ENCODE measurements at regions not wholly inside any gene's neighbourhood (a gene's known extent, or its start where the extent isn't known, plus 50 kb on each side); places are given as distances from the start of the nearest gene placed in this dataset.

DNA sequence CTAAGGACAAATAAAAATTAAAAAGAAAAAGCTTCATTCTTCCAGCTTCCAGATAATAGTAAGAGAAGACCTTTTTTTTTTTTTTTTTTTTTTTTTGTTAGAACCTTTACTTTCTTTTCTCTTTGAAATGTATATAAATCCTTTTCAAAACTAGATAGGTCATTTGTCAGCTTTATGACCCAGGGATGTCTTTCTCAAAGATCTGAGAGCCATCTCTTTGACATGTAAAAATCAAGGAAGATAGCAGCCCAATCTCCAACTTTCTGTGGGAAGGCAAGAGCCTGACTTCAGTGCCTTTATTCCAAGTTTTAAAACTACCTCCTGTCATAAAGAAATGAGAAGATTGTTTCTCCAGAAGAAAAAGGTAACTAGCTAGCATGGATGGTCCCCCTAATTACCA, 203.3 kb upstream of the LRFN5 start:
- Histone ChIP-seq H3K36me3 (ENCODE audit: control insufficient read depth, insufficient read depth, low read length) (no peaks in the 10 kb centered on the region), H3K27ac (ENCODE audit: low read length) (no peak overlapping the region), H3K4me3 (ENCODE audit: low read length) (no peak overlapping the region), H3K27me3 (ENCODE audit: control insufficient read depth, insufficient read depth, low read length) (no peaks in the 10 kb centered on the region), H3K9me3 (ENCODE audit: control insufficient read depth, insufficient read depth, low read length) (no peaks in the 10 kb centered on the region), H3K4me1 (ENCODE audit: control insufficient read depth, insufficient read depth, low read length) (no peaks in the 10 kb centered on the region)
- ATAC-seq (no peak), DNase-seq (no peak)
- TF ChIP-seq, protein P1, sequence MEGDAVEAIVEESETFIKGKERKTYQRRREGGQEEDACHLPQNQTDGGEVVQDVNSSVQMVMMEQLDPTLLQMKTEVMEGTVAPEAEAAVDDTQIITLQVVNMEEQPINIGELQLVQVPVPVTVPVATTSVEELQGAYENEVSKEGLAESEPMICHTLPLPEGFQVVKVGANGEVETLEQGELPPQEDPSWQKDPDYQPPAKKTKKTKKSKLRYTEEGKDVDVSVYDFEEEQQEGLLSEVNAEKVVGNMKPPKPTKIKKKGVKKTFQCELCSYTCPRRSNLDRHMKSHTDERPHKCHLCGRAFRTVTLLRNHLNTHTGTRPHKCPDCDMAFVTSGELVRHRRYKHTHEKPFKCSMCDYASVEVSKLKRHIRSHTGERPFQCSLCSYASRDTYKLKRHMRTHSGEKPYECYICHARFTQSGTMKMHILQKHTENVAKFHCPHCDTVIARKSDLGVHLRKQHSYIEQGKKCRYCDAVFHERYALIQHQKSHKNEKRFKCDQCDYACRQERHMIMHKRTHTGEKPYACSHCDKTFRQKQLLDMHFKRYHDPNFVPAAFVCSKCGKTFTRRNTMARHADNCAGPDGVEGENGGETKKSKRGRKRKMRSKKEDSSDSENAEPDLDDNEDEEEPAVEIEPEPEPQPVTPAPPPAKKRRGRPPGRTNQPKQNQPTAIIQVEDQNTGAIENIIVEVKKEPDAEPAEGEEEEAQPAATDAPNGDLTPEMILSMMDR (IDR thresholded peaks at IDR 0.05) = no peak
- Mint-ChIP-seq H3K36me3 (no peaks in the 10 kb centered on the region), H3K9me3 (peaks cover 5 to 14% of the 10 kb centered on the region in 2 donors), H3K27ac (no peak overlapping the region), H3K27me3 (ENCODE audit: low read depth in 2 of 2) (no peaks in the 10 kb centered on the region), H3K4me3 (no peak overlapping the region), H3K4me1 (no peaks in the 10 kb centered on the region)
- intact Hi-C loops (cut with micrococcal nuclease) = no loop called here

DNA sequence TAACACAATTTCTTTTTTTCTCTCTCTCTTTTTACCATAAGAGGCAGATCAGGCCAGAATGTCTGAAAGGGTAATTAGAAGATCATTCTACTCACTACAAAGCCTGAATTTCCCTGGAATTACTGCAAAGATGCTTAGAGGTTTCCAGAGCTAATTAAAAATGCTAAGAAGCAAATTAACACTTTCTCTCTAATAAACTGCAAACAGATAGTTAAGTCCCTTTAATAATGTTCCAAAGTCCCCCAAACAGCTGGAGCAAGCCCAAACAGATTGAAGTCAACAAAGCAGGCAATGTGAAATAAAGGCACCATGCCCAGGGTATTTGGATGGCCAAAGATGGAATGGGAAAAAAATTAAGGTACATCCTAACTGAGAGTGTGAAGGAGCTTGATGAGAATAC, 208.8 kb upstream of the LRFN5 start:
- no peak overlapping the region for H3K27ac ChIP-seq (ENCODE audit: low read length)
- no peak overlapping the region for H3K4me3 ChIP-seq (ENCODE audit: low read length)
- TF ChIP-seq, protein P1 (IDR thresholded peaks at IDR 0.05) = no peak
- Mint-ChIP-seq H3K4me3 (no peak overlapping the region), H3K9me3 (peaks cover 4 to 7% of the 10 kb centered on the region in 2 donors), H3K27me3 (ENCODE audit: low read depth in 2 of 2) (no peaks in the 10 kb centered on the region), H3K27ac (no peak overlapping the region), H3K4me1 (no peaks in the 10 kb centered on the region), H3K36me3 (no peaks in the 10 kb centered on the region)
- no peaks in the 10 kb centered on the region for H3K9me3 ChIP-seq (ENCODE audit: control insufficient read depth, insufficient read depth, low read length)
- no peaks in the 10 kb centered on the region for H3K4me1 ChIP-seq (ENCODE audit: control insufficient read depth, insufficient read depth, low read length)
- DNase-seq (no peak), ATAC-seq (no peak)
- no peaks in the 10 kb centered on the region for H3K36me3 ChIP-seq (ENCODE audit: control insufficient read depth, insufficient read depth, low read length)
- no peaks in the 10 kb centered on the region for H3K27me3 ChIP-seq (ENCODE audit: control insufficient read depth, insufficient read depth, low read length)
- intact Hi-C loops (cut with micrococcal nuclease) = no loop called here

DNA sequence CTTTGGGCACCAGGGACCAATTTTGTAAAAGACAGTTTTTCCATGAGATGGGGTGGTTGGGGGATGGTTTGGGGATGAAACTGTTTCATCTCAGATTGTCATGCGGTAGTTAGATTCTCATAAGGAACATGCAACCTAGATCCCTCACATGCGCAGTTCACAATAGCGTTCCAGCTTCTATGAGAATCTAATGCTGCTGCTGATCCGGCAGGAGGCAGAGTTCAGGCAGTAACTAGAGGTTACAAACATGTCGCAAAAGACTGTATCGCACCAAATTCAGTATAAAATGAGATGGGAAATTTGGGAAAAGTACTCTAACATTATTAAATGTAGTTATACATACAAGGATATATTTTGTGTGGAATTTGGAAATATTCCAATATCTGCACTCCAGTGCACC, 213.2 kb upstream of the LRFN5 start:
- Mint-ChIP-seq H3K4me1 (no peaks in the 10 kb centered on the region), H3K4me3 (no peak overlapping the region), H3K9me3 (peaks cover 6 to 9% of the 10 kb centered on the region in 2 donors), H3K27me3 (ENCODE audit: low read depth in 2 of 2) (no peaks in the 10 kb centered on the region), H3K36me3 (no peaks in the 10 kb centered on the region), H3K27ac (no peak overlapping the region)
- no peak overlapping the region for H3K27ac ChIP-seq (ENCODE audit: low read length)
- TF ChIP-seq, protein P1 (IDR thresholded peaks at IDR 0.05) = no peak
- no peak for DNase-seq
- intact Hi-C loops (cut with micrococcal nuclease) = no loop called here
- H3K9me3 ChIP-seq (ENCODE audit: control insufficient read depth, insufficient read depth, low read length) = no peaks in the 10 kb centered on the region
- no peak overlapping the region for H3K4me3 ChIP-seq (ENCODE audit: low read length)
- H3K4me1 ChIP-seq (ENCODE audit: control insufficient read depth, insufficient read depth, low read length) = no peaks in the 10 kb centered on the region
- H3K27me3 ChIP-seq (ENCODE audit: control insufficient read depth, insufficient read depth, low read length) = no peaks in the 10 kb centered on the region
- H3K36me3 ChIP-seq (ENCODE audit: control insufficient read depth, insufficient read depth, low read length) = no peaks in the 10 kb centered on the region
- ATAC-seq = no peak
- 87% methylated on average over 5 of the region's 6 CpGs for WGBS (ENCODE audit: insufficient coverage)

DNA sequence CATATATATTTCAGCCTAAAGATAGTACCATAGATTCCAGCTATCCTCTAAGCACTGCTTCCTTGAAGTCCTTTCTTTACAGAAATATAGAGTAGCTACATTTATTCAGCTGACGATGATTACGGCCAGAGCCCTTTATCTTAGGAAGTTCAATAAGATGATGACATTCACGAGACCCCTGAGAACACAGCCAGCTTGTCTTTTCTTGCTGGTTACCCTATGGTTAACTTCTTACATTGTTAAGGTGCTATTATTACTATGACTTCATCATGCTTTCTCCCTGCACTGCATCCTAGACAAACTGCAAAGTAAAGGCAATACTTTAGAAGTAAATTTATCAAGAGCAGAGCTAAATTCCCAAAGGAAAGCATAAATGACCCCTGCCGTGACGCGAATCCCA, 214.4 kb upstream of the LRFN5 start:
- no peaks in the 10 kb centered on the region for H3K4me1 ChIP-seq (ENCODE audit: control insufficient read depth, insufficient read depth, low read length)
- no peak overlapping the region for H3K4me3 ChIP-seq (ENCODE audit: low read length)
- intact Hi-C loops (cut with micrococcal nuclease) = no loop called here
- no peaks in the 10 kb centered on the region for H3K36me3 ChIP-seq (ENCODE audit: control insufficient read depth, insufficient read depth, low read length)
- H3K9me3 ChIP-seq (ENCODE audit: control insufficient read depth, insufficient read depth, low read length) = no peaks in the 10 kb centered on the region
- H3K27me3 ChIP-seq (ENCODE audit: control insufficient read depth, insufficient read depth, low read length) = no peaks in the 10 kb centered on the region
- no peaks in the 10 kb centered on the region for H3K27me3 Mint-ChIP-seq (ENCODE audit: low read depth in 2 of 2)
- TF ChIP-seq, protein P1 (IDR thresholded peaks at IDR 0.05) = no peak
- H3K27ac ChIP-seq (ENCODE audit: low read length) = no peak overlapping the region
- H3K36me3 Mint-ChIP-seq = no peaks in the 10 kb centered on the region
- ATAC-seq (no peak), DNase-seq (no peak)
- no peak overlapping the region for H3K4me3 Mint-ChIP-seq
- peaks cover 9% of the 10 kb centered on the region in 2 donors for H3K9me3 Mint-ChIP-seq
- 82% methylated on average over 6 of the region's 6 CpGs for WGBS (ENCODE audit: insufficient coverage)
- H3K4me1 Mint-ChIP-seq = no peaks in the 10 kb centered on the region
- no peak overlapping the region for H3K27ac Mint-ChIP-seq
